ENCODE measurements at regions not wholly inside any gene's neighbourhood (a gene's known extent, or its start where the extent isn't known, plus 50 kb on each side); places are given as distances from the start of the nearest gene placed in this dataset.

GRCh38 chr7:47040795-47041347, 541.0 kb downstream of the TNS3 start:
- DNase-seq, result no peak

- DNase-seq, result no peak
These were observed 542.0 kb downstream of the TNS3 start for GRCh38 chr7:47039904-47040303.

DNA sequence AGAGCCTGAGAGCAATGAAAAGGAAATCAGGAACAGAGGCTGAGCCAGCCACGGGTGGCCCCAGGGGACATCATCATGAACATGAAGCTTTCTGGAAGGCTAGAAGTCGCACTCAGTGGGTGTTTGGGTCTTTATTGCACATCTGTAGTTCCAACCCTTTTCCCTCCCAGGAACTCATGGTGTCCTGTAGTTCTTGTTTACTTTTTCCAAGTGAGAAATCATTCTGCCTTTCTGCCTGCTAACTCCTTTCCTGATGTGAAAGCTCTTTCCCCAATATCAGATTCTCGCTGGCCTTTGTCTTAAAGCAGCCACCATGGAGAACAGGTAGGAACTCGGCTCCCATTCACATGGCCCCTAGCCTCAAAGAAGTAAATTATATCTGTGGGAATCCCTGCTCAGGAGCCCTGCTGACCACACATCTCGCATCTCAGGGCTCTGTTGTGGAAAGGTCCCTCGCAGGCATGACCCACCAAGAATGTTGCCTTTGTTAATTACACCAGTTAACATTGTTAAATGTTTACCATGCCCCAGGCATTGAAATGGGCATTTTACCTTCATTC, 542.7 kb downstream of the TNS3 start:
- no peak for DNase-seq

GRCh38 chr7:47038621-47039020, 543.3 kb downstream of the TNS3 start:
- no peak for DNase-seq

DNA sequence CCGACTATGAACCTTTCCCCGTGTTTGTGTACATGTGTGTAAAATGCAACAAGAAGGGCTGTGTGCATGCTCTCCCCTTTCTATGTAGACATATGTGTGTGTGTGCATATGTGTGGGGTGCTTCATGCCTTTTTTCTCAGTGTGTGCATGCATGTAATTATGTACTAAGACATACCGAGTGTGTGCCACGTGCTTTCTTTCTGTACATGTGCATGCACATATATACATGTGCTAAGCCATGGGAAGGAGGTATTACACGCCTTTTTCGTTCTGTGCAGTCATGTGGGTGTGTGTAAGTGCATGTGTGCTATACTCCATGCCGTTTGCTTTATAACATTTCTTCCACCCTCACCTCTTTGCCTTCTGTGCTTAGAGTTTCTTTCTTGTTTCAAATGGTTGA, 544.3 kb downstream of the TNS3 start:
- no peak for DNase-seq

DNA sequence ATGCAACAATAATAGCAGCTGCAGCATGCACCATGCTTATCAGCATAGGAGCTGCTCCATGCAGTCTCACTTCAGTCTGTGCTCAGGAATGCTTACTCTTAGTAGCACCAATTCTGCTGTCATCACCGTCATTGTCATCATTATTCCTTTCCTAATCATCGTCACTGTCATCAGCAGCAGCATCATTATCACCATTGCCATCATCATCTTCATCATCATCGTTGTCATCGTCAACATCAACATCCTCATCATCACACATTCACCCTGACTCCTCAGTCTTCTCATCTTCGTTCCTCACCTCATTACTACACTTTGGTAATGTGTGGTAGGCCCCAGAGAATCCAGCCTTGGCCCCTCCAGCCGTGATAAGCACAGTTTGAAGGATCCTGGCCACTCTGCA, 545.0 kb downstream of the TNS3 start:
- DNase-seq, result no peak

DNA sequence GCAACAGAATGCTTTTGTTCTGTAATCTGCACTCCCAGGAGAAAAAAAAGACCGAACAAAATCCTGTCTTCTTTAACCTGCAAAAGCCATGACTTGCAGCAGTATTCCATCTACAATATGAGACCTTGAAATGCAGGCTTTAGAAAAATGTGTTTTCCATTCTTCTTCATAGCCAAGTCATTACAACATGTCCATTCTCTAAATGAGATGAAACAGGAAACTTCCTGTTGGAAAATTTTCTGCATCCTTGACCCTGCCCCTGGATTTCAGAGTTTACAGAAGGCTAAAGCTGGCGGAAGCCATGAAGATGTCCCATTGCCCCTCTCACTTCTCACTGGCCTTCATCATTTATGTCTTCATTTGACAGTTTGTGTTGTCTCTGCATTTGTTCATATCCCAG, 546.4 kb downstream of the TNS3 start:
- no peak for DNase-seq

- no peak for DNase-seq
These were observed 547.7 kb downstream of the TNS3 start for GRCh38 chr7:47034180-47034579.

GRCh38 chr7:47032536-47032908, 549.4 kb downstream of the TNS3 start:
- DNase-seq, result no peak

DNA sequence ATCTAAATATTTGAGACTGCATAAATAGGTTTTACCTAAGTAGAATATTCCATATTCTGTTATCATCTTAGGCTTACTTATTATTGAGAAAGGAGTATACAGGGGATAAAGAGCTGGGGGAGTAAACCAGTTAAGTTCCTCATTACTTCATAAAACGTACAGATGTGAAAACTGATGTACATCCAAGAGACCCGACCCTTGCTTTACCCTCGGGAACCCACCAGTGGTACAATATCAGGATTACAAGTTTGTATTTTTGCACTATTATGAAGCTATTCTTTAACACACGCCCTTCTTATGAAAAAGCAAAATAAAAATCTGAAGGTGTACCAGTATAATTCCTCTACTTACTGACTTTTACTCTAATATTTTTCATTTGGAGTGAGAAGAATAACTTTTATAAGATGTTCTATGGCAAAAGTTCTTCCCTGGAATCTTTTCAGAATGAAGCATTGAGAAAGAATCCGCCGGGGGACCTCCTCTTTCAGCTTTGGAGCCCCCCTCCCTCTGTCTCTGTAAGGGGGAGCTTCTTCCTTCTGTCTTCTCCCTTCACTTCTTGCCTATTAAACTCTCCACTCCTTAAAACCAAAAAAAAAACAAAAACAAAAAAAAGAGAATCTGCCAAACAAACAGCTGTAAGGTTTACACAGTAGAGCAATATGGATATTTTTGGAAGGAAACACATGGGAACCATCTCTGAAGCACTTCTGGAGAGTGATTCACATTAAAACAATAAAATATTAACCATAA, 550.0 kb downstream of the TNS3 start:
- no peak for DNase-seq

DNA sequence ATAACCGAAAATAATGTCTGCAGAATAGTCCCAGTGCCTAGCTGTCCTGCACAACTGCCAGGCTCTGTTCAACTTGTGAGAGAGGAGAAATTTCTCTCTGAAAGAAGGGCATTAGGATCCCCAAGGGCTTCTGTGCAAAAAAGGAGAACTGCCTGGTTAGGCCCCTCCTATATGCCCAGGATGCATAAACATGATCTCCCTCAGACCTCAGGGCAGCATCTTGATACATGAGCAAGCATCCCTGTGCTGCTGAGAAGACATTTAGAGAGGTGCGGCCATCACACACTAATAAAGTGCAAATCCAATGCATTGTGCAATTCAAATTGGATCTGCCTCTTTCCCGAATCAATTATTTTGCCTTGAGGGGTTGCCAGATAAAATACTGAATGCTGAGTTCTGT, 553.6 kb downstream of the TNS3 start:
- no peak for DNase-seq

- no peak for DNase-seq
These were observed 554.1 kb downstream of the TNS3 start for GRCh38 chr7:47027695-47028240.

DNA sequence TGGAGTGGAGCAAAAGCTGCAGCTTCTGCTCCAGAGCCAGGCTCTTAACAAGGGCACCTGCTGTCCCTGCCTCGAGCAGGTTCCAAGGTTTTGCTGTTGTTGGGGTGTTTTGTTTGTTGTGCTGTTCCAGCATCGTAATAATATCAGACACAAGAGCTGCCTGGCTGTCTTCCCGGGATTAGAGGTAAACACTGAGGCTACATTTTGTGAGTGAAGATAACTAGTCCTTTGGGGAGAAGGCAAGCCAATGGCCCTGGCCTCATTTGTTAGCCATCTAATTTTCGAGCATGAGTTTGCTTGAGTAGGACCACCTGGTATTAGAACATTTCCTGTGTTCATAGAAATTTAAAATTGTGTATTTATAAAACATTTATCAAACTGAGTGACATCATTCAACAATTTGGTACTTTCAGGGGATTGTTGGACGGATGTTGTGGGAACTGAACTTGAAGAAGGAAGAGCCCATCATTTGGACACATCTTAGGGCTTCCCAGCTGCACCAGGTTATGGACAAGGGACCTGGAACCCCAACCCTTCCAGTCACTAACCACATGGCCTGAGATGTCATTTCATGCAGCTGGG, 555.0 kb downstream of the TNS3 start:
- DNase-seq, result no peak

- DNase-seq, result no peak
These were observed 556.9 kb downstream of the TNS3 start for GRCh38 chr7:47024991-47025390.

DNA sequence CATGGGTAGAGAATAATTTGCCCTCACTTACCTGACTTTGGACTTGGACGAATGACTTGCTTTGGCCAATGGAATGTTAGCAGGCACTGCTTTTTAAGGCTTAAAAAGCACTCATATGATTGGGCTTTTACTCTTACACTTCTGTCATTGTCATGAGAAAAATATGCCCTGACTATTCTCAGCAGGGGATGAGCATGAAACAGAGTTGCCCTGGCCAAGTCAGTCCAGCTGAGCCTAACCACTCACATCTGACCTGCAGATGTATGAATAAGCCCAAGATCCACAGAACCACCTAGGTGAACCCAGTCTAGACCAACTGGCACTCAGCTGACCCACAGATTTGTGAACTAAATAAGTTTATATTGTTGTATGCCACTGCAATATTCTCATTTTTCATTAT, 573.5 kb downstream of the TNS3 start:
- DNase-seq, result no peak

- DNase-seq, result no peak
These were observed 574.4 kb downstream of the TNS3 start for GRCh38 chr7:47007471-47007870.

- DNase-seq, result no peak
These were observed 581.4 kb downstream of the TNS3 start for GRCh38 chr7:47000561-47000960.

DNA sequence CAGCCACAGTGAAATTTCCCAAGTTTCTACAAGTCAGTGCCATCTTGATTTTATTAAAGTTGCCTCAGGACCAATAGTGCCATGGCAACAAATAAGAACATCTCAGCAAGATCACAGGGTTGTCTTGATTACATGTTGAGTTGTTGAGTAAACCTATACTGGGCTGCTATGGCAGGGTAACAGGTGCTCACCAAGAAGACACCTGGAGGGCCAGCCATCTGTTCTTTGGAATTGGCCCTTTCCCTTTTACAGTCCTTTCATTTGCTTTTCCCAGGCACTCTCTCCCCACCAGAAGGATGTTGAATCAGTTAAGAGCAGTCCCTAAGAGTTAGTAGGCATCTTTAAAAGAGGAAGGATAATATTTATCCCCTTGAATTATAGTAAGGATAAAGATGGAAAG, 582.0 kb downstream of the TNS3 start:
- no peak for DNase-seq

DNA sequence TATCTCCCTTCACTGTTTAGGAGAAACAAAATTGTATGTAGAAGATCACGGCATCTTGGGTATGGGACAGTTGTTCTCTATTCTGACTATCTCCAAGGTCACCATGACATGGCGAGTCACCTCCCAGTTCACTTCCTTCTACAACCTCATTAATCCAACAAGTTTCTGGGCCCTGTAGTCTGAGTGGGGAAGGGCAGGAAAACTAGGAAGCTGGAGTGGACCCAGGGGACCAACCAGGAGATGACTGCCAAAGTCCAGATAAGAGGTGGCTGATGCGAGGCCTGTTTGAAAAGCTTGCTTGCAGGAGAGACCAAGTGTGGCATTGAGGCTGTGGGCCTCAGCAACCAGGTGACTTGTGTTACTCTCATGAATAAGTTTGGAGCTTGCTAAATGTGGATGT, 584.9 kb downstream of the TNS3 start:
- no peak for DNase-seq

GRCh38 chr7:46993396-46993795, 588.5 kb downstream of the TNS3 start:
- no peak for DNase-seq

- DNase-seq, result no peak
These were observed 591.1 kb downstream of the TNS3 start for GRCh38 chr7:46990761-46991160.

DNA sequence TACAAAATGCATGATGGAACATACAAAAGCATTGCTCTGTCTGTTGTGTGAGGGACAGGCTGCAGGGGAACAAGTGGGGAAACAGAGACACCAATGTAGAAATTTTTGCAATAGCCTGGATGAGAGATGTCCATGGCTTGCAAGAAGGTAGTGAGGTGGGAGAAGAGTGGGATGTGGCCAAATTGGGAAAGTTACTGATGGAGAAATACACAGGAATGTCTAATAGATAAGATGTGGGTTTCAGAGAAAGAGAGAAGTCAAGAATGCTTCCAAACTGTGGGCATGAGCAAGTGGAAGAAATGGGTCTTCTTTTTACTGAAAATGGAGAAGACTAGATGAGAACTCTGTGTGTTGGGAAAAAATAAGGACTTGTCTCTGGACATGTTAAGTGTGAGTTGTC, 592.7 kb downstream of the TNS3 start:
- no peak for DNase-seq

- no peak for DNase-seq
These were observed 599.0 kb downstream of the TNS3 start for GRCh38 chr7:46982928-46983327.

DNA sequence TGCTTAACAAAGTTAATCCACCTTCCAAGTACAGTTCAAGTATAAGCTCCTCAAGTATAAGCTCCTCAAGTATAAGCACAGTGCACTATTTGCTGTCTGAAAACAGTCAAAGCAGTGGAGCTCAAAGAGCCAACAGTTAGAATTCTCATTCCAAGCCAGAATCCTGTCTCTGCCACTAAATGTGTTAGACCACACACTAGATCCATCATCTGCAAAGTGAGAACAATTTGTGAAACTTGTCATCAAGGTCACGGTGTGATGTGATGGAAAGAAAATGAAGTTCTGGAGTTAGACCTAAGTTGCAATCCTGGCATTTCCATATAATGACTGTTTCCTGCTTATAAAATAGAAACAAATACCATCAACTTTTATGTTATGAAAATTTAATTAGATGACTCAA, 602.5 kb downstream of the TNS3 start:
- no peak for DNase-seq

Data from SW 1271 (cell line).